WTC11 (cell line): ENCODE measurements at regions not wholly inside any gene's neighbourhood (a gene's known extent, or its start where the extent isn't known, plus 50 kb on each side); places are given as distances from the start of the nearest gene placed in this dataset.

ENCODE experiments used
- ATAC-seq: fragments of 200-7000 bp; cut with Tn5 transposase; 2 replicates; pipeline ENCODE4 v1.10.0; 2021; ENCODE audit warnings: mild to moderate bottlenecking, moderate library complexity
- CTCF ChIA-PET: fragments of 300-600 bp; sonication (Branson Sonifier 250); formaldehyde crosslinking; loops from one replicate; lab custom pipeline; 2021; ENCODE audit warnings: antibody characterized with exemption; lab: Charles Lee
- POLR2A ChIA-PET: fragments of 350-600 bp; sonication (Branson Sonifier 250); formaldehyde crosslinking; loops from one replicate; lab custom pipeline; 2021; ENCODE audit warnings: antibody characterized with exemption; lab: Charles Lee
- DNase-seq: peaks from one replicate; pipeline ENCODE4 v3.0.0; 2021; ENCODE audit warnings: low spot score
- H3K27ac Mint-ChIP-seq: 2 replicates; pipeline ENCODE4 v1.8.0; 2021; ENCODE audit warnings: mixed read lengths
- H3K27me3 Mint-ChIP-seq: 2 replicates; pipeline ENCODE4 v1.8.0; 2021; ENCODE audit warnings: low read depth, mild to moderate bottlenecking, moderate library complexity, mixed read lengths
- H3K36me3 Mint-ChIP-seq: 2 replicates; pipeline ENCODE4 v1.8.0; 2021; ENCODE audit warnings: mixed read lengths
- H3K4me1 Mint-ChIP-seq: 2 replicates; pipeline ENCODE4 v1.8.0; 2022; ENCODE audit warnings: mixed read lengths
- H3K4me3 Mint-ChIP-seq: 2 replicates; pipeline ENCODE4 v1.8.0; 2021; ENCODE audit warnings: mild to moderate bottlenecking, moderate library complexity, mixed read lengths
- H3K9me3 Mint-ChIP-seq: 2 replicates; pipeline ENCODE4 v1.8.0; 2021; ENCODE audit warnings: mixed read lengths
- ARID4B ChIP-seq: sonication (generic); formaldehyde crosslinking; IDR thresholded peaks from 2 replicates; pipeline ENCODE4 v1.8.0; 2023; ENCODE audit warnings: missing genetic modification reagents, mild to moderate bottlenecking, borderline replicate concordance
- CDX4 ChIP-seq: fragments of 250-450 bp; sonication (Bioruptor Pico); IDR thresholded peaks from 2 replicates; pipeline ENCODE4 v1.9.0; 2021; ENCODE audit warnings: moderate library complexity, mild to moderate bottlenecking, inconsistent platforms, borderline replicate concordance
- EMX1 ChIP-seq: fragments of 250-450 bp; sonication (Bioruptor Pico); IDR thresholded peaks from 2 replicates; pipeline ENCODE4 v1.8.0; 2021; ENCODE audit warnings: mild to moderate bottlenecking
- FOXJ3 ChIP-seq: sonication (generic); formaldehyde crosslinking; IDR thresholded peaks from 2 replicates; pipeline ENCODE4 v1.9.0; 2021; ENCODE audit warnings: missing genetic modification reagents, mild to moderate bottlenecking, borderline replicate concordance
- FOXP1 ChIP-seq: sonication (generic); formaldehyde crosslinking; IDR thresholded peaks from 2 replicates; pipeline ENCODE4 v1.8.0; 2022; ENCODE audit warnings: missing genetic modification reagents, mild to moderate bottlenecking, moderate library complexity, borderline replicate concordance
- JAZF1 ChIP-seq: fragments of 250-450 bp; sonication (Bioruptor Pico); IDR thresholded peaks from 2 replicates; pipeline ENCODE4 v1.9.0; 2021; ENCODE audit warnings: moderate library complexity, mild to moderate bottlenecking, inconsistent platforms
- NFYB ChIP-seq: sonication (generic); formaldehyde crosslinking; conservative IDR thresholded peaks from 2 replicates; pipeline ENCODE4 v1.8.0; 2022; ENCODE audit warnings: low read depth, missing genetic modification reagents
- NR3C1 ChIP-seq: sonication (generic); formaldehyde crosslinking; conservative IDR thresholded peaks from 2 replicates; pipeline ENCODE4 v1.8.1; 2023; ENCODE audit warnings: low read depth, mild to moderate bottlenecking, missing genetic modification reagents
- PRDM15 ChIP-seq: sonication (generic); formaldehyde crosslinking; IDR thresholded peaks from 2 replicates; pipeline ENCODE4 v1.8.0; 2022; ENCODE audit warnings: missing genetic modification reagents
- PRRX2 ChIP-seq: fragments of 250-450 bp; sonication (Bioruptor Pico); IDR thresholded peaks from 2 replicates; pipeline ENCODE4 v1.8.0; 2021; ENCODE audit warnings: mild to moderate bottlenecking
- RORB ChIP-seq: fragments of 250-450 bp; sonication (Bioruptor Pico); IDR thresholded peaks from 2 replicates; pipeline ENCODE4 v1.9.0; 2021; ENCODE audit warnings: mild to moderate bottlenecking
- SMAD4 ChIP-seq: sonication (generic); formaldehyde crosslinking; IDR thresholded peaks from 2 replicates; pipeline ENCODE4 v1.8.0; 2022; ENCODE audit warnings: mild to moderate bottlenecking, missing genetic modification reagents
- STAT6 ChIP-seq: sonication (generic); formaldehyde crosslinking; conservative IDR thresholded peaks from 2 replicates; pipeline ENCODE4 v1.8.1; 2023; ENCODE audit warnings: mild to moderate bottlenecking, low read depth, missing genetic modification reagents, moderate library complexity
- TCF7 ChIP-seq: sonication (generic); formaldehyde crosslinking; IDR thresholded peaks from 2 replicates; pipeline ENCODE4 v1.8.0; 2022; ENCODE audit warnings: mild to moderate bottlenecking, low read depth, missing genetic modification reagents, moderate library complexity
- TP53 ChIP-seq: sonication (generic); formaldehyde crosslinking; IDR thresholded peaks from 2 replicates; pipeline ENCODE4 v1.8.1; 2023; ENCODE audit warnings: mild to moderate bottlenecking, missing genetic modification reagents
- ZBTB43 ChIP-seq: sonication (generic); formaldehyde crosslinking; IDR thresholded peaks from 2 replicates; pipeline ENCODE4 v1.8.1; 2023; ENCODE audit warnings: mild to moderate bottlenecking, missing genetic modification reagents
- ZNF219 ChIP-seq: sonication (generic); formaldehyde crosslinking; IDR thresholded peaks from 2 replicates; pipeline ENCODE4 v1.8.0; 2023; ENCODE audit warnings: missing genetic modification reagents, mild to moderate bottlenecking, borderline replicate concordance
- ZNF232 ChIP-seq: sonication (generic); formaldehyde crosslinking; IDR thresholded peaks from 2 replicates; pipeline ENCODE4 v1.8.0; 2022; ENCODE audit warnings: mild to moderate bottlenecking, missing genetic modification reagents
- ZNF281 ChIP-seq: sonication (generic); formaldehyde crosslinking; IDR thresholded peaks from 2 replicates; pipeline ENCODE4 v1.8.0; 2023; ENCODE audit warnings: mild to moderate bottlenecking, missing genetic modification reagents
- ZNF416 ChIP-seq: fragments of 250-450 bp; sonication (Bioruptor Pico); IDR thresholded peaks from 2 replicates; pipeline ENCODE4 v1.9.0; 2021; ENCODE audit warnings: mild to moderate bottlenecking, inconsistent platforms
- ZNF671 ChIP-seq: fragments of 250-450 bp; sonication (Bioruptor Pico); IDR thresholded peaks from 2 replicates; pipeline ENCODE4 v1.8.0; 2021; ENCODE audit warnings: mild to moderate bottlenecking

- ATAC-seq = no peak
- Mint-ChIP-seq H3K27me3 (peaks cover 7% of the 10 kb centered on the region), H3K9me3 (peaks cover 43% of the 10 kb centered on the region), H3K27ac (no peak overlapping the region), H3K4me3 (no peak overlapping the region), H3K36me3 (peaks cover 32% of the 10 kb centered on the region), H3K4me1 (no peaks in the 10 kb centered on the region)
- TF ChIP-seq TCF7 (CRISPR knock-in tag) (no peak), PRDM15 (CRISPR knock-in tag) (no peak), ZBTB43 (no peak), CDX4 (CRISPR knock-in tag) (no peak), ARID4B (CRISPR knock-in tag) (no peak), PRRX2 (no peak), TP53 (no peak), ZNF232 (CRISPR knock-in tag) (no peak), FOXJ3 (no peak), NFYB (CRISPR knock-in tag) (no peak), RORB (CRISPR knock-in tag) (no peak), EMX1 (no peak), FOXP1 (CRISPR knock-in tag) (no peak)
- no peak for DNase-seq
- ChIA-PET POLR2A (no interaction called here), CTCF (no interaction called here)
Observed at GRCh38 chr7:156178214-156178613, 366.0 kb upstream of the SHH start.

- Mint-ChIP-seq H3K9me3 (peaks cover 48% of the 10 kb centered on the region), H3K36me3 (peaks cover 32% of the 10 kb centered on the region), H3K4me3 (no peak overlapping the region), H3K27ac (no peak overlapping the region), H3K4me1 (no peaks in the 10 kb centered on the region), H3K27me3 (peaks cover 7% of the 10 kb centered on the region)
- DNase-seq (no peak), ATAC-seq (no peak)
- POLR2A ChIA-PET = no interaction called here
- CTCF ChIA-PET = interaction anchor here (0.8 kb wide), 1 partner anchor 160 kb away, joined by 3 read pairs; no protein-coding TSS in a partner anchor
- TF ChIP-seq SMAD4 (CRISPR knock-in tag) (no peak), ZNF219 (CRISPR knock-in tag) (no peak), STAT6 (CRISPR knock-in tag) (no peak), ZNF281 (no peak), TCF7 (CRISPR knock-in tag) (no peak), ZNF416 (CRISPR knock-in tag) (no peak), JAZF1 (CRISPR knock-in tag) (no peak), ZNF671 (CRISPR knock-in tag) (no peak), NR3C1 (CRISPR knock-in tag) (no peak)
Observed at GRCh38 chr7:156177422-156178055, 365.3 kb upstream of the SHH start.
